ENCODE measurements at regions not wholly inside any gene's neighbourhood (a gene's known extent, or its start where the extent isn't known, plus 50 kb on each side); places are given as distances from the start of the nearest gene placed in this dataset.

GRCh38 chr7:422886-423225 is 96.8 kb downstream of the PDGFA start:
- no peak overlapping the region for H3K4me3 Mint-ChIP-seq
- intact Hi-C loops (cut with micrococcal nuclease), result no loop called here
- CTCF ChIA-PET, result no interaction called here
- no peaks in the 10 kb centered on the region for H3K27me3 Mint-ChIP-seq (ENCODE audit: low read depth)
- H3K27ac Mint-ChIP-seq, result no peak overlapping the region
- peaks cover 3% of the 10 kb centered on the region for H3K9me3 Mint-ChIP-seq
- no peak for DNase-seq
- no peaks in the 10 kb centered on the region for H3K4me1 Mint-ChIP-seq (ENCODE audit: low read depth)
- H3K36me3 Mint-ChIP-seq (ENCODE audit: low read depth), result no peaks in the 10 kb centered on the region

- Mint-ChIP-seq H3K27me3 (ENCODE audit: low read depth) (no peaks in the 10 kb centered on the region), H3K4me1 (ENCODE audit: low read depth) (no peaks in the 10 kb centered on the region), H3K36me3 (ENCODE audit: low read depth) (no peaks in the 10 kb centered on the region), H3K9me3 (no peaks in the 10 kb centered on the region), H3K27ac (no peak overlapping the region), H3K4me3 (no peak overlapping the region)
- intact Hi-C loops (cut with micrococcal nuclease), result no loop called here
- CTCF ChIA-PET, result no interaction called here
- no peak for DNase-seq
These were observed 96.1 kb downstream of the PDGFA start for GRCh38 chr7:423312-424260.

GRCh38 chr7:424301-424935 is 95.2 kb downstream of the PDGFA start:
- H3K4me3 Mint-ChIP-seq, result no peak overlapping the region
- no peaks in the 10 kb centered on the region for H3K36me3 Mint-ChIP-seq (ENCODE audit: low read depth)
- CTCF ChIA-PET, result no interaction called here
- intact Hi-C loops (cut with micrococcal nuclease), result no loop called here
- no peaks in the 10 kb centered on the region for H3K4me1 Mint-ChIP-seq (ENCODE audit: low read depth)
- no peak overlapping the region for H3K27ac Mint-ChIP-seq
- DNase-seq, result no peak
- no peaks in the 10 kb centered on the region for H3K9me3 Mint-ChIP-seq
- H3K27me3 Mint-ChIP-seq (ENCODE audit: low read depth), result no peaks in the 10 kb centered on the region

- intact Hi-C loops (cut with micrococcal nuclease), result no loop called here
- Mint-ChIP-seq H3K36me3 (ENCODE audit: low read depth) (no peaks in the 10 kb centered on the region), H3K27me3 (ENCODE audit: low read depth) (no peaks in the 10 kb centered on the region), H3K9me3 (no peaks in the 10 kb centered on the region), H3K27ac (no peak overlapping the region), H3K4me1 (ENCODE audit: low read depth) (no peaks in the 10 kb centered on the region), H3K4me3 (no peak overlapping the region)
- DNase-seq, result no peak
- CTCF ChIA-PET, result no interaction called here
These were observed 94.5 kb downstream of the PDGFA start for GRCh38 chr7:424961-425793.

- no peak for DNase-seq
- no peaks in the 10 kb centered on the region for H3K9me3 Mint-ChIP-seq
- intact Hi-C loops (cut with micrococcal nuclease), result no loop called here
- no peaks in the 10 kb centered on the region for H3K4me1 Mint-ChIP-seq (ENCODE audit: low read depth)
- H3K36me3 Mint-ChIP-seq (ENCODE audit: low read depth), result no peaks in the 10 kb centered on the region
- no peak overlapping the region for H3K4me3 Mint-ChIP-seq
- H3K27ac Mint-ChIP-seq, result no peak overlapping the region
- H3K27me3 Mint-ChIP-seq (ENCODE audit: low read depth), result no peaks in the 10 kb centered on the region
- CTCF ChIA-PET, result no interaction called here
These were observed 93.9 kb downstream of the PDGFA start for GRCh38 chr7:425794-426188.

- intact Hi-C loops (cut with micrococcal nuclease), result no loop called here
- CTCF ChIA-PET, result no interaction called here
- H3K4me1 Mint-ChIP-seq (ENCODE audit: low read depth), result no peaks in the 10 kb centered on the region
These were observed 93.1 kb downstream of the PDGFA start for GRCh38 chr7:426510-426909.

GRCh38 chr7:427506-428103 is 92.0 kb downstream of the PDGFA start:
- no peaks in the 10 kb centered on the region for H3K9me3 Mint-ChIP-seq
- intact Hi-C loops (cut with micrococcal nuclease), result no loop called here
- no peaks in the 10 kb centered on the region for H3K4me1 Mint-ChIP-seq (ENCODE audit: low read depth)
- no peak overlapping the region for H3K4me3 Mint-ChIP-seq
- no peaks in the 10 kb centered on the region for H3K27me3 Mint-ChIP-seq (ENCODE audit: low read depth)
- no peak for DNase-seq
- CTCF ChIA-PET, result no interaction called here
- no peaks in the 10 kb centered on the region for H3K36me3 Mint-ChIP-seq (ENCODE audit: low read depth)
- H3K27ac Mint-ChIP-seq, result no peak overlapping the region

More at GRCh38 chr7:426510-426909, 93.1 kb downstream of the PDGFA start:
- DNase-seq, result no peak
- H3K4me3 Mint-ChIP-seq, result no peak overlapping the region
- H3K9me3 Mint-ChIP-seq, result no peaks in the 10 kb centered on the region
- no peak overlapping the region for H3K27ac Mint-ChIP-seq
- H3K27me3 Mint-ChIP-seq (ENCODE audit: low read depth), result no peaks in the 10 kb centered on the region
- no peaks in the 10 kb centered on the region for H3K36me3 Mint-ChIP-seq (ENCODE audit: low read depth)

GRCh38 chr7:428387-428786 is 91.3 kb downstream of the PDGFA start:
- Mint-ChIP-seq H3K4me1 (ENCODE audit: low read depth) (no peaks in the 10 kb centered on the region), H3K4me3 (no peak overlapping the region), H3K9me3 (no peaks in the 10 kb centered on the region), H3K36me3 (ENCODE audit: low read depth) (no peaks in the 10 kb centered on the region), H3K27me3 (ENCODE audit: low read depth) (no peaks in the 10 kb centered on the region), H3K27ac (no peak overlapping the region)
- DNase-seq, result no peak
- intact Hi-C loops (cut with micrococcal nuclease), result no loop called here
- CTCF ChIA-PET, result no interaction called here

GRCh38 chr7:428927-429827 is 90.5 kb downstream of the PDGFA start:
- Mint-ChIP-seq H3K27me3 (ENCODE audit: low read depth) (no peaks in the 10 kb centered on the region), H3K36me3 (ENCODE audit: low read depth) (no peaks in the 10 kb centered on the region), H3K4me3 (no peak overlapping the region), H3K27ac (no peak overlapping the region), H3K9me3 (no peaks in the 10 kb centered on the region), H3K4me1 (ENCODE audit: low read depth) (no peaks in the 10 kb centered on the region)
- CTCF ChIA-PET, result no interaction called here
- intact Hi-C loops (cut with micrococcal nuclease), result no loop called here
- DNase-seq, result no peak

GRCh38 chr7:429828-430180 is 89.8 kb downstream of the PDGFA start:
- Mint-ChIP-seq H3K36me3 (ENCODE audit: low read depth) (no peaks in the 10 kb centered on the region), H3K9me3 (no peaks in the 10 kb centered on the region), H3K4me3 (no peak overlapping the region), H3K27ac (no peak overlapping the region), H3K27me3 (ENCODE audit: low read depth) (no peaks in the 10 kb centered on the region), H3K4me1 (ENCODE audit: low read depth) (no peaks in the 10 kb centered on the region)
- intact Hi-C loops (cut with micrococcal nuclease), result no loop called here
- no peak for DNase-seq
- CTCF ChIA-PET, result no interaction called here

GRCh38 chr7:431041-431440 is 88.6 kb downstream of the PDGFA start:
- Mint-ChIP-seq H3K36me3 (ENCODE audit: low read depth) (no peaks in the 10 kb centered on the region), H3K4me1 (ENCODE audit: low read depth) (peaks cover 7% of the 10 kb centered on the region), H3K4me3 (no peak overlapping the region), H3K27ac (no peak overlapping the region), H3K27me3 (ENCODE audit: low read depth) (no peaks in the 10 kb centered on the region), H3K9me3 (no peaks in the 10 kb centered on the region)
- DNase-seq, result no peak
- CTCF ChIA-PET, result no interaction called here
- intact Hi-C loops (cut with micrococcal nuclease), result no loop called here

GRCh38 chr7:431658-432111 is 88.0 kb downstream of the PDGFA start:
- CTCF ChIA-PET, result no interaction called here
- no peak overlapping the region for H3K27ac Mint-ChIP-seq

More at GRCh38 chr7:431658-432111, 88.0 kb downstream of the PDGFA start:
- Mint-ChIP-seq H3K4me3 (no peak overlapping the region), H3K27me3 (ENCODE audit: low read depth) (no peaks in the 10 kb centered on the region), H3K4me1 (ENCODE audit: low read depth) (peaks cover 7% of the 10 kb centered on the region), H3K36me3 (ENCODE audit: low read depth) (no peaks in the 10 kb centered on the region), H3K9me3 (no peaks in the 10 kb centered on the region)
- no peak for DNase-seq
- intact Hi-C loops (cut with micrococcal nuclease), result no loop called here

All from activated naive CD4-positive, alpha-beta T cell treated with anti-CD3 and anti-CD28 coated beads for 36 hours (primary cell).